ENCODE measurements at regions not wholly inside any gene's neighbourhood (a gene's known extent, or its start where the extent isn't known, plus 50 kb on each side); places are given as distances from the start of the nearest gene placed in this dataset.

- TF ChIP-seq, protein P1, sequence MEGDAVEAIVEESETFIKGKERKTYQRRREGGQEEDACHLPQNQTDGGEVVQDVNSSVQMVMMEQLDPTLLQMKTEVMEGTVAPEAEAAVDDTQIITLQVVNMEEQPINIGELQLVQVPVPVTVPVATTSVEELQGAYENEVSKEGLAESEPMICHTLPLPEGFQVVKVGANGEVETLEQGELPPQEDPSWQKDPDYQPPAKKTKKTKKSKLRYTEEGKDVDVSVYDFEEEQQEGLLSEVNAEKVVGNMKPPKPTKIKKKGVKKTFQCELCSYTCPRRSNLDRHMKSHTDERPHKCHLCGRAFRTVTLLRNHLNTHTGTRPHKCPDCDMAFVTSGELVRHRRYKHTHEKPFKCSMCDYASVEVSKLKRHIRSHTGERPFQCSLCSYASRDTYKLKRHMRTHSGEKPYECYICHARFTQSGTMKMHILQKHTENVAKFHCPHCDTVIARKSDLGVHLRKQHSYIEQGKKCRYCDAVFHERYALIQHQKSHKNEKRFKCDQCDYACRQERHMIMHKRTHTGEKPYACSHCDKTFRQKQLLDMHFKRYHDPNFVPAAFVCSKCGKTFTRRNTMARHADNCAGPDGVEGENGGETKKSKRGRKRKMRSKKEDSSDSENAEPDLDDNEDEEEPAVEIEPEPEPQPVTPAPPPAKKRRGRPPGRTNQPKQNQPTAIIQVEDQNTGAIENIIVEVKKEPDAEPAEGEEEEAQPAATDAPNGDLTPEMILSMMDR (IDR thresholded peaks at IDR 0.05): no peak
- TF ChIP-seq CREB1 (CRISPR knock-in tag; IDR thresholded peaks at IDR 0.05) (no peak), ATF1 (CRISPR knock-in tag; IDR thresholded peaks at IDR 0.05) (no peak), ZBTB21 (CRISPR knock-in tag; IDR thresholded peaks at IDR 0.05; ENCODE audit: borderline replicate concordance) (no peak), JUN (CRISPR knock-in tag; IDR thresholded peaks at IDR 0.05) (no peak), PRDM15 (CRISPR knock-in tag; IDR thresholded peaks at IDR 0.05) (no peak), NR2C2 (CRISPR knock-in tag; IDR thresholded peaks at IDR 0.05) (no peak)
- TF ChIP-seq, protein P2, sequence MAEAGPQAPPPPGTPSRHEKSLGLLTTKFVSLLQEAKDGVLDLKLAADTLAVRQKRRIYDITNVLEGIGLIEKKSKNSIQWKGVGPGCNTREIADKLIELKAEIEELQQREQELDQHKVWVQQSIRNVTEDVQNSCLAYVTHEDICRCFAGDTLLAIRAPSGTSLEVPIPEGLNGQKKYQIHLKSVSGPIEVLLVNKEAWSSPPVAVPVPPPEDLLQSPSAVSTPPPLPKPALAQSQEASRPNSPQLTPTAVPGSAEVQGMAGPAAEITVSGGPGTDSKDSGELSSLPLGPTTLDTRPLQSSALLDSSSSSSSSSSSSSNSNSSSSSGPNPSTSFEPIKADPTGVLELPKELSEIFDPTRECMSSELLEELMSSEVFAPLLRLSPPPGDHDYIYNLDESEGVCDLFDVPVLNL (CRISPR knock-in tag; IDR thresholded peaks at IDR 0.05; ENCODE audit: borderline replicate concordance, low read depth): no peak
Measured at GRCh38 chr16:9679213-9679767, 502.9 kb downstream of the GRIN2A start.

All from WTC11 (cell line).